AG10803 (cell line): ENCODE measurements at regions not wholly inside any gene's neighbourhood (a gene's known extent, or its start where the extent isn't known, plus 50 kb on each side); places are given as distances from the start of the nearest gene placed in this dataset.
"Not testable (repeated sequence)": the region's sequence is repeated elsewhere in the genome, so short reads cannot be mapped to it uniquely, and the experiment has no call there.

Experiments used
- DNase-seq: peaks from one replicate; pipeline ENCODE4 v3.0.0; 2010; ENCODE audit warnings: low read depth
- H3K4me3 ChIP-seq: 2 replicates; pipeline ENCODE4 v1.5.1; 2011; ENCODE audit warnings: mild to moderate bottlenecking, low read length, control low read depth
- TF ChIP-seq, protein P1 (sequence below): conservative IDR thresholded peaks from 2 replicates; pipeline ENCODE4 v1.5.1; 2011; ENCODE audit warnings: mild to moderate bottlenecking, low read length, control low read depth, inconsistent platforms

DNA sequence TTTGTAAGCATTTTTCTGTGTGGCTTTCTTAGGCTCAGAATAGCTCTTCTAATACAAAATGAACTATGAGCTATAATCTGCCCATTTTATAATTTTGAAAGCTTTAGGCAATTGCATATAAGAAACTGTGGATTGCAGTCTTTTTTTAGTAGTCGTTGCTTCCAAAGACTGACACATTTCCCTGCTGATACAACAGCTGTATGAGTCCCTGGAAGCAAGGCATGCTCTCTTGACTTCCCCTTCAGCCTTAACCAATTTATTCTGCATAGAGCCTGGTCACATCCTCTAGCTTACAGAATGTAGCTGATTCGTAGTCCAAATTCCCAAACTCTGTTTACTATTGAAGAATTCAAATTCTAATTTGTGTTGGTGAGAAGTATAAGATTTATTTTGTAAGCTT, 155.3 kb upstream of the EYA4 start:
- no peak overlapping the region for H3K4me3 ChIP-seq
- TF ChIP-seq, protein P1, sequence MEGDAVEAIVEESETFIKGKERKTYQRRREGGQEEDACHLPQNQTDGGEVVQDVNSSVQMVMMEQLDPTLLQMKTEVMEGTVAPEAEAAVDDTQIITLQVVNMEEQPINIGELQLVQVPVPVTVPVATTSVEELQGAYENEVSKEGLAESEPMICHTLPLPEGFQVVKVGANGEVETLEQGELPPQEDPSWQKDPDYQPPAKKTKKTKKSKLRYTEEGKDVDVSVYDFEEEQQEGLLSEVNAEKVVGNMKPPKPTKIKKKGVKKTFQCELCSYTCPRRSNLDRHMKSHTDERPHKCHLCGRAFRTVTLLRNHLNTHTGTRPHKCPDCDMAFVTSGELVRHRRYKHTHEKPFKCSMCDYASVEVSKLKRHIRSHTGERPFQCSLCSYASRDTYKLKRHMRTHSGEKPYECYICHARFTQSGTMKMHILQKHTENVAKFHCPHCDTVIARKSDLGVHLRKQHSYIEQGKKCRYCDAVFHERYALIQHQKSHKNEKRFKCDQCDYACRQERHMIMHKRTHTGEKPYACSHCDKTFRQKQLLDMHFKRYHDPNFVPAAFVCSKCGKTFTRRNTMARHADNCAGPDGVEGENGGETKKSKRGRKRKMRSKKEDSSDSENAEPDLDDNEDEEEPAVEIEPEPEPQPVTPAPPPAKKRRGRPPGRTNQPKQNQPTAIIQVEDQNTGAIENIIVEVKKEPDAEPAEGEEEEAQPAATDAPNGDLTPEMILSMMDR = no peak
- no peak for DNase-seq

GRCh38 chr6:133088931-133089695, 152.0 kb upstream of the EYA4 start:
- no peak for DNase-seq
- H3K4me3 ChIP-seq = no peak overlapping the region
- TF ChIP-seq, protein P1 = no peak

DNA sequence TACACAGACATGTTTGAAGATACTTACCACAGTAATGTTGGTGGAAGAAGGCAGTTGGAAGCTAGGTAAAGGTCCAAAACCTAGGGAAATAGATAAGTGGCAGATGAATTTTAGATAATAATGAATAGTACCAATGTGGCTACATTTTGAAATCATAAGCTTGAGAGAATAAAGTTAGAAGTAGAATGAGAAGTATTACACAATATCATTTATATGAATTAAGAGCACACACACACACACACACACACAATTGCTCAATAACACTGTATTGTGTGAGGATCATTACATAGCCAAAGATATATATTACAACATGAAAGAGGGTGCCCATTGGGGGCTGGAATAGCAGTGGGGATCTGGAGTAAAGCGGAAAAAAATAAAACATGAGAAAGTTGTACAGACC, 149.0 kb upstream of the EYA4 start:
- TF ChIP-seq, protein P1 = no peak
- H3K4me3 ChIP-seq = no peak overlapping the region
- DNase-seq = no peak

DNA sequence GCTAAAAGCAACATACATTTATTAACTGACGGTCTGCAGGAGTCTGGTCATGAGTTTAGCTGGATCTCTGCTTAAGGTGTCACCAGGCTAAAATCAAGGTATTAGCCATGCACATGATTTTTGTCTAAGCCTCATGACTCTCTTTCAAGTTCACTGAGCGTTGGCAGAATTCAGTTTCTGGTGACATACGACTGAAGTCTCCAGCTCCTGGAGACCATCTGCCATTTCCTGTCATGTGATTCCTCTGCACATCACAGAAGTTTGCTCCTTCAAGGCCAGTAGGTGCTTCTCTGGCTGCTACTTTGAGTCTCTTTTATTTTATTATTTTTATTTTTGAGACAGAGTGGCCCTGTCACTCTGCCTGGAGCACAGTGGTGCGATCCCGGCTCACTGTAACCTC, 148.4 kb upstream of the EYA4 start:
- TF ChIP-seq, protein P1 = no peak
- H3K4me3 ChIP-seq = no peak overlapping the region
- no peak for DNase-seq

DNA sequence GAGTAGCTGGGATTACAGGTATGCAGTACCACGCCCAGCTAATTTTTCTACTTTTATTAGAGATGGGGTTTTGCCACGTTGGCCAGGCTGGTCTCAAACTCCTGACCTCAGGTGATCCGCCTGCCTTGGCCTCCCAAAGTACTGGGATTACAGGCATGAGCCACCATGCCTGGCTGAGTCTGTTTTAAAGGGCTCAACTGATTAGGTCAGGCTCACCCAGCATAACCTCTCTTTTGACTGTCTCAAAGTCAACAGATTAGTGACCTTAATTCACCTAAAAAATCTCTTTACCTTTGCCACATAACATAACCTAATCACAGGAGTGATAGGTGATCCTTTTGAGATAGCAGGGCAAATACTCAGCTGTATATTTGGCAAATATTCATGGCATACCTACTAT, 147.9 kb upstream of the EYA4 start:
- not testable (repeated sequence) for DNase-seq, H3K4me3 ChIP-seq

DNA sequence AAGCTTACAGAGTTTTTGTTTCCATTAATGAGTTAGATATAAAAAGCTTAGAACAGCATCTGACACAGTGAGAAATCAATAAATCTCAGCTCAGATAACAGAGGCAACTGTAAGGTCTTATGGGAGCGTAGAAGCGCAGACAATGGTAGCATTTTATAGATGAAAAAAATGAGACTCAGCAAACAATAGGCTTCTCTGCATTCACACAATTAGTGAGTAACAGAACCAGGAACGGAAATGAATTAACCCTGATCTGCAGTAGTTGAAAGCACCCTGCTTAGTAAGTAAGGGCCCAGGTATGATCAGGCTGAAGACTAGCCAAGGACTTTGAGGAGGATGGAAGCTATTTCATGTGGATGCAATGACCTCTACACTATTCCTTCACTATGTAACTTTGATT, 147.2 kb upstream of the EYA4 start:
- no peak for DNase-seq
- TF ChIP-seq, protein P1 = no peak
- no peak overlapping the region for H3K4me3 ChIP-seq

DNA sequence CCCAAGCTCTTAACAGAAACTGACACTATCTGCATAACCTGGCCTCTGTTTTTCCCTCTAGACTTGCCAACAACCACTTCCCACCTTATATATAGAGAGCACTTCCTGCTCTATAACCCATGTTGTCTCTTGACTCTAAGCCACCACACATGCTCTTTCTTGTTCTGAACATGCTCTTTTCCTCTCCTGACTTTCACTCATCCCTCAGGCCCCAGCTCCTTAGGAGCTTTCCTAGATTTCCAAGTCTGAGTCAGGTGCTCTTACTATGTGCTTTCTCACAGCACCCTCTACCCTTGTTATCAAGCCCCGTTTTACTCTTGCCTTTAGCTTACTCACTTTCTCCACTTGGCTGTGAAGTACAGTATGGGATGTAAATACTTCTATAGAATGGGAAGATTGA, 143.9 kb upstream of the EYA4 start:
- no peak overlapping the region for H3K4me3 ChIP-seq
- DNase-seq = no peak
- TF ChIP-seq, protein P1 = no peak

GRCh38 chr6:133099573-133099972, 141.6 kb upstream of the EYA4 start:
- H3K4me3 ChIP-seq = no peak overlapping the region
- DNase-seq = peak; percentile 32

More at GRCh38 chr6:133099573-133099972, 141.6 kb upstream of the EYA4 start:
- TF ChIP-seq, protein P1 = no peak
